GM12873 (cell line): ENCODE measurements at regions not wholly inside any gene's neighbourhood (a gene's known extent, or its start where the extent isn't known, plus 50 kb on each side); places are given as distances from the start of the nearest gene placed in this dataset.

Source experiments
- TF ChIP-seq, protein P1 (sequence below): IDR thresholded peaks from 2 replicates; pipeline ENCODE4 v1.5.1; 2012; ENCODE audit warnings: low read depth, mild to moderate bottlenecking, moderate library complexity, low read length, control low read depth; ENCODE audit not compliant: insufficient read depth; ENCODE audit errors: missing control alignments

DNA sequence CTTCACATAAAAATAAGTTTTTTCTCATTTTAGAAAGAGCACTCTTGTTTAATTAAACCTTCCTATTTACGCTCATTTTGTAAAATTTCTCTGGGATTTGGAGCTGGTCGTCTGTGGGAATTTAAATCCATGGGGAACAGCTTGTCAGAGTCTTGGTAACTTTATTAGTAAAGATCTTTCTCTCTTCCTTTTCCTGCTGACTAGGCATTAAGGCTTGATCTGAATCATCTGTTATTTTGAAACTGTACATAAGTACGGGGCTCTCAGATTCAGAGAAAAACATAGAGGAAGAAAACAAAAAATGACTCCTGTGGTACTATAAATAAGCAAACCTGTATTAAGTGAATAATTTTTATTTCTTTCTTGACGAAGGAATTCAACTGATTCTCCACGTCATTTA lies 150.2 kb downstream of the ST6GAL2 start:
- TF ChIP-seq, protein P1, sequence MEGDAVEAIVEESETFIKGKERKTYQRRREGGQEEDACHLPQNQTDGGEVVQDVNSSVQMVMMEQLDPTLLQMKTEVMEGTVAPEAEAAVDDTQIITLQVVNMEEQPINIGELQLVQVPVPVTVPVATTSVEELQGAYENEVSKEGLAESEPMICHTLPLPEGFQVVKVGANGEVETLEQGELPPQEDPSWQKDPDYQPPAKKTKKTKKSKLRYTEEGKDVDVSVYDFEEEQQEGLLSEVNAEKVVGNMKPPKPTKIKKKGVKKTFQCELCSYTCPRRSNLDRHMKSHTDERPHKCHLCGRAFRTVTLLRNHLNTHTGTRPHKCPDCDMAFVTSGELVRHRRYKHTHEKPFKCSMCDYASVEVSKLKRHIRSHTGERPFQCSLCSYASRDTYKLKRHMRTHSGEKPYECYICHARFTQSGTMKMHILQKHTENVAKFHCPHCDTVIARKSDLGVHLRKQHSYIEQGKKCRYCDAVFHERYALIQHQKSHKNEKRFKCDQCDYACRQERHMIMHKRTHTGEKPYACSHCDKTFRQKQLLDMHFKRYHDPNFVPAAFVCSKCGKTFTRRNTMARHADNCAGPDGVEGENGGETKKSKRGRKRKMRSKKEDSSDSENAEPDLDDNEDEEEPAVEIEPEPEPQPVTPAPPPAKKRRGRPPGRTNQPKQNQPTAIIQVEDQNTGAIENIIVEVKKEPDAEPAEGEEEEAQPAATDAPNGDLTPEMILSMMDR, result no peak

DNA sequence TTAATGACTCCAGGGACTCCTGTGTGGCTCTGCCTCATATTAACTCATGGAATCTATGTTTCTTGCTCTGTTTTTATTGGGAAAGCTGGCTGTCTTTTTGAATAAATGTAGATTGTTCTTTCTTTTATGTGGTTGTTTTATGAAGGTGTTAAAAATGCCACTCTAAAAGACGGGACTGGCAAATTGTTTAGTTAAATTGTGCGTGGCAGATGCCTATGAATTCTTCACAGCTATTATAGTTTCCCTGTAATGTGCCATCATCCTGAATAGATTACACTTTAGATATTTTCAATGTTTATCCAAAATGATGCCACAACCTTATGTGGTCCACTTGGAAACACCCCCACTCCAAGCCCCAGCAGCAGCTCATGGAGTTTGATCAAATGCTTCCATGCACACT lies 149.7 kb downstream of the ST6GAL2 start:
- TF ChIP-seq, protein P1, result no peak

DNA sequence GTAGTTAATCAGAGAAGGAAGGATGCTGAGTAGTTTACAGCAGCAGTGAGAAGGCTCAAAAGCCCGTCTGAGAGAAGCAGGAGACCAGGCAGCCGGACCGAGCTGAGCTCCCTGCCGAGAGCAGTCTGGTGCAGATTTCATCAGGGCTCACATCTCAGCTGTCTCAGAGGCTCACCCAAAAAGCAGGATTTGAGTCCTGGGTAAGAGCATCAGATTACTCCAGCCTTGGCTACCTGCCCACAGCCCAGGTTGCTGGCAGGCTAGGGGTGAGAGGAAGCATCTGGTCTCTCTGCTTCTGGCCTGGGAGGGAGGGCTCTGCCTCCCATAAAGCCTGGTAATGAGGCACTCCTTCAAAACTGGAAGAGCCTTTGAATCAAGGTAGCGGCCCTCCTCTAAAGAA lies 140.5 kb downstream of the ST6GAL2 start:
- TF ChIP-seq, protein P1, result no peak

DNA sequence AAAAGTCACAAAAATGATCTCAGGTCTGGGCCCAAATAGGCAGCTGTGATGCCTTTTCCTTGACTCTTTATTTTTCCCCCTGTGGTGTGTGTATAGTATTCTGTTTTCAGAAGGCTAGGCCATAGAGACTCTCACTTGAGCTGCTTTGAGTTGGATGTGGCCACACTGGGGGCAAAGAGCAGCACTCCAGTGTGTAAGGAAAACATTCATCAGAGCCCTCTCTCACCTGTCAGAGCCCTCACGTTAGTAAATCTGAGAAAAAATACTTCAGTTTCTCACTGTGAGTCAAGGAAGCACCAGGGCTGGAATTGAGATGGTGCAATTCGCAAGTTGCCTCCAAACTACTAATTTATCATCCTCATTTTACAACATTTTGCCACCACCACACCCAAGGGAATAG lies 136.1 kb downstream of the ST6GAL2 start:
- TF ChIP-seq, protein P1, result no peak
